GM21825 (cell line): ENCODE measurements at regions not wholly inside any gene's neighbourhood (a gene's known extent, or its start where the extent isn't known, plus 50 kb on each side); places are given as distances from the start of the nearest gene placed in this dataset.

Source experiments
- ATAC-seq: cut with Tn5 transposase; IDR thresholded peaks from one replicate; pipeline ENCODE4 v1.9.1; 2021; ENCODE audit warnings: mild to moderate bottlenecking, moderate library complexity; ENCODE audit not compliant: unreplicated experiment

DNA sequence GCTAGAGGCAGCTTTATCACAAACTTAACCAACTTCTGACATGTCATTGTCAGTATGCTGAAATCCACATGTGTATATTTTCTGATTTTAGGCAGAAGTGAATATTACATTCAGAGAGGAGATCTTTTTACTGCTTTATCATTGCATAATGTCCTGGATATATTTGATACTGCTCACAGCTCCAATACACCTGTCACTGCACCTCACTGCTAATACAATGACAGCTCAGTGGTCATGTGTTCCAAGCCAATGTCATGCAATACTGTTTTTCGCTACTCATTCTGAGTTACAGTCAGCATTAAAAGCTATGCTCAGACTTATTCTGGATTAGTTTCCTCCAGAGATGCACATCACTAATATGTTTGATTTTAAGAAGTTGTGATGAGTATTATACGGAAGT lies 1604.6 kb downstream of the HACE1 start:
- no peak for ATAC-seq

DNA sequence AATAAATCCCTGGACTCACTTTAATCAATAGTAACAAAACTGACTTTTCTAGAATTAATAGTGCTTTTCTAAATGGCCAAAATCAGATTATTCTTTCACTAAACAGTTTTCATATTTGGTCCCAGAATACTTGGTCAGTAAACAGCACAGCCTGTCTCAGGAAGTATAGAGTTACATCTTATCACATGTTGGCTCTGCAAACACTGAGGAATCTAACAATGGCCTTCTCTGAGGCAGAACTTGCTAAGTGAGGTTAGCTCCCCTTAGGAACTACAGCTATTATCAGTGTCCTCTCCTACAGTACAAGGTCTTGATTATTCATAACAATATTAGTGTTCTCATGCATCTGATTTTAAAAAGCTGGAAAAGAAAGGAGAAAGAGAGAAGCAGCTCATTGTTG lies 1622.8 kb downstream of the HACE1 start:
- no peak for ATAC-seq

DNA sequence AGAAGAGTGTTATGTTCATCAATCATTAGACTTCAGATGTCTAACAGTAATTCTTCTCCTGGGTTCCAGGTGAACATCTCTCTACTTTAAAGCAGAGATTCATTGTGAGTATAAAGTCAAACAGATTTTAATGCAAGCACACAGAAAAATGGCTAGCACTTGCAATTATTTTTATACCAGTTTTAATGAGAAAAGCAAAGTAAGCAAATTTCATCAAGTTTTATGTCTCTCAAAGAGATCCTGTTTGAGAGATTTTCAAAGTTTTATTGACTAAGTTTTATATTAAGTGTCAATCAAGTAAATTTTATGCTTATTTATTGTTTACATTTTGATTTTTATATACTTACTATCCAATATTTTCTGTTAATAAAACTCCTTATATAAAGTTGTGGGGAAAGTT lies 1628.5 kb downstream of the HACE1 start:
- ATAC-seq = no peak

DNA sequence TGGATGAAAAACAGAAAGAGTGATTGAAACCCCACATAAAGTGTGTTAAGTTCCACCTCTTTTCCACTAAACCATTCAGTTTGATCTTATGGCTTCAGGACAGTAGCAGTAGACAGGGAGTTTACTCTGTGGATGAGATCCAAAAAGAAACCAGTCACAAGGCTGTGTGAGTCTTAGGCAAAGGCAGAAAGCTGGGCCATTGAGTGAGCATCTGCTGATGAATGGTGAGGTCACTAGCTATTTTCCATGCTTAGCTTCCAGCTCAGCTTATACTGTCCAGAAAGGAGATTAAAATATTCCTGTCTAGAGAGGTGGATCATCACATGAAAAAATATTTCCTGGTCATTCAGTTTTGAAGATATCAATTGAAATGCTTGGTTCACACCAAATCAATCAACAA lies 1643.9 kb downstream of the HACE1 start:
- no peak for ATAC-seq

DNA sequence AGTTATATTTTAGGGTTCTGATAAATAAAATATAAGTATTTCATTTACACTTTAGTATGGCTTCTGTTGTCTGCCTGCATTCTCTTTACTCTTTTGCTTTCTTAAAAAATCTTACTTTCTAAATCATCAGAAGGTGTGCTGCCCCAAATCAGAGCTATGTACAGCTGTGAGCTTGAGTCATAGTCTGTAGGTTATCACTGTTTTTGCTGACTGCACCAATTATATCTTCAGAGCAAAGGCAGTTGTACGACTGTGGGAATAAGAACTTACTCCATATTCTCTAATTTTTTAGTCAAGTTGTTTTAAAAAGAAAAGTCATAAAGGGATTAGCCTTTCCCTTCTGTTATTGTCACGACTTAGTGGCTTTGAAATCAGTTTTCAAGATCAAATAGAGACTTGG lies 1649.0 kb downstream of the HACE1 start:
- no peak for ATAC-seq

DNA sequence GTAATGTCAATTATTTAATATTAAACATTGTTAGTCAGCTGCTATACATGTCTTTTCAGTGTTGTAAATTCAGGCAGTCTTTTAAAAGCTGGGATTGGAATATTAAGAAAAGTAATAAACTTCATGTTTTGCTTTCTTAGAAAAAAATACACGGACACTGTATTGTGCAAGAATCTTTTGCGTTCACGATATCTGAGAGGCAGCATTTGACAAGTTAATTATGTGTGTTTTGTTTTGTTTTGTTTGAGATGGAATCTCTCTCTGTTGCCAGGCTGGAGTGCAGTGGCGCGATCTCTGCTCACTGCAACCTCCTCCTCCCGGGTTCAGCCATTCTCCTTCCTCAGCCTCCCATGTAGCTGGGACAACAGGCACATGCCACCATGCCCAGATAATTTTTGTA lies 1661.3 kb downstream of the HACE1 start:
- no peak for ATAC-seq

DNA sequence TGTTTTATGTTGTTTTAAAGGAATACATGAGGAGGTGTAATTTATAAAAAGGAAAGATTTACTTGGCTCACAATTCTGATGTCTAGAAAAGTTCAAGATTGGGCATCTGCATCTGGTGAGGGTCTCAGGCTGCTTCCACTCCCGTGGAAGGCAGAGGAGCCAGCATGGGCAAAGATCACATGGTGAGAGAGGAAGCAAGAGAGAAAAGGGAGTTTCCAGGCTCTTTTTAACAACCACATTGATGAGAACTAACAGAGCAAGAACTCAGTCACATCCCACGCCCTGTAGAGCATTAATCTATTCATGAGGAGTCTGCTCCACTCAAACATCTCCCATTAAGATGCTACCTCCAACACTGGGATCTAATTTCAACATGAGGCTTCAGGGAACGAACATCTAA lies 1666.3 kb downstream of the HACE1 start:
- ATAC-seq = no peak

DNA sequence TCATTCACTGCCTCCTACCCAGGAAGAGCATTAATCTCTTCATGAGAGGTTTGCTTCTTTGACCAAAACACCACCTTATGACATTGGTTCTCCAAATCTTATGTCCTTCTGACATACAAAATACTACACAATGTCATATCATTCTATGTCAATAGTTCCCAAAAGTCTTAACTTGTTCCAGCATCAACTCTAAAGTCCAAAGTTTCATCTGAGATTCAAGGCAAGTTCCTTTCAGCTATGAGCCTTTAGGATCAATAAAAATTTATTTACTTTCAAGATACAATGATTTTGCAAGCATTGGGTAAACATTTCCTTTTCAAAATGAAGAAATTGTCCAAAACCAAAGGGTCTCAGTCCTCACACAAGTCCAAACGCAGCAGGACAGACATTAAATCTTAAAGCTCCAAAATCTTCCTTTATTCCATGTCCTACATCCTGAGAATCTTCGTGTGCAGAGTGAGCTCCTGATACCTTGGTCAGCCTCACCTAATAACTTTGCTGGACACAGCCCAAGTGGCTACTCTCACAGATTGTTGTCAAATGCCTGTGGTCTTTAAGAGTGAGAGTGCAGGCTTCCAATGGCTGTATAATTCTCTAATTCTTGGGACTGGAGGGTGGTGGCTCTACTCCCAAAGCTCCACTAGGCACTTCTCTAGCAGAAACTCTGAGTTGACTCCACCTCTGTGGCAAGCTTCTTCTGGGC lies 1668.2 kb downstream of the HACE1 start:
- no peak for ATAC-seq

DNA sequence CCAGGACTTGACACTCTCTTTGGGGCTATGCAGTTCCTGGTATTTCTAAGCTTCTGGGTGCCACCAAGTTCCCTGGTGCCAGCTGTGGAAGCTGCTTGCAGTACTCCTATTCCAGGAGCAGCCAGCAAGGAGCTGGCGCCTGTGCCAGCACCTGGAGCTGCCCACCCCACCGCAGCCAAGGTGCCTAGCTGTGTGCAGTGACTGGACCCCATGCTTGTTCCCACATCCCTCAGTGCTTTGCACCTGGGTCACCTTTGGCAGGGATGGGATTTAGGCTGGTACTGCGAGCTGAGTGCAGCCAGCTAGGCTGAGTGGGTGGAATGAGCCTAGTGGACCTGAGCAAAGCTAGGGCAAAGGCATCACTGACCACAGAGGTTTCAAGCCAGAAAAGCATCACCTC lies 1674.9 kb downstream of the HACE1 start:
- no peak for ATAC-seq

DNA sequence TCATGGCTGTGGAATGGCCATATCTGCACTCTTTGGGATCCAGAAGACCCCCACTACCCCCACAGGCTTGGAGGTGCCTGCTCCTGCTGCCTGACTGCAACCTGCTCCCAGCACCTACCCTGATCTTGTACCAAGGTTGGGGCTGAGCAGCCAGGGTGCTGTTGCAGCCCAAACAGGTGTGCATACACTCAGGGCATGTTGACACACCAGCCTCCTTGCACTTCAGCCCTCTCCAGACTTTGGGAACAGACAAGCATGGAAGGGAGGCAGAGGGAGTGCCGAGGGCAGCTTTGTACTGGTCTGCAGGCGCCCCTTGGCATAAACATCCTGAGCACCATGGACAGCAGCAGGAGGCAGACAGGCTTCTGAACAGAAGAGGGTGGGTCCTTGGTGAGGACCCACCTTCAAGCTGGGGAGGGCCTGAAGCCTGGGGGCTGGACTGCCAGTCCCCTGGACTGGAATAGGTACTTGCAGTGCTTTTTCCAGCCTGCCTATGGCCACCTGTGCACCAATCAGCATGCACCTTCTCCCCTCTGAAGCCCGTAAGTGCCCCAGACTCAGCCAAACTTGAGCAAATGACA lies 1675.8 kb downstream of the HACE1 start:
- no peak for ATAC-seq

DNA sequence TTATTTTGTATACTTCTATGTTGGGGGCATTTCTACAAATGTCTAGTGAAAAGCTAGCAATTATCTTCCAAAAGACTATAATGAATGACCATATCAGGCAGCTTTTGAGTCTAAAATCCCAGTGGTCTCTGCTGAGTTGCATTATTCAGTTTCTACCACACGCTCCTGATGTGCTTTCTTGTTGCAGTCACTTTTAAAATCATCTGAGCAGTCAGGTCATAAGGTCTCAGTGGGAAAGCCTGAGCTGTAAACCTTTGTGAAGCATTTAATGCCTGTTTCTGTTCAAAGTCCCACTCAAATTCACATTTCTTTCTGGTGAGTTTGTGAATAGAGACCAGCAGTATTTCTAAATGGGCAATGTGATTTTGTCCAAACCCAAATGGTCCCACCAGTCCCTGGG lies 1681.5 kb downstream of the HACE1 start:
- no peak for ATAC-seq

DNA sequence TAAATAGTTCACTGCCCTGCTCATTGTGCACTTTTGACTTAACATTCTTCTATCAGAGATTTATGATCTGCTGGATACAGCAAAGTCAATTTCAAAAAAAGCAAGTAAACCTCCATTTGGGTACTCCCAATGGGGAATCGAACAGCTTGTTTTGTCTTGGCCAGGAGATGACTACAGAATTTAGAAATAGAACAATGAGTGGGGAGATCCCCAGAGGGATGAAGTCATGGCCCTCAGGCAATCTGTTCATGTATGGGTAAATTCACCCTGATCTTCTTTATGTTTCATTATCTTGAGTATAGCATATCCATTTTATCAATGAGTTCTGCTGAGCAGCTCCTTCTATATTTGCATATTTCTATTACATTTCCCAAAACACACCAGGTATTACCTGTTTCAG lies 1681.9 kb downstream of the HACE1 start:
- no peak for ATAC-seq

DNA sequence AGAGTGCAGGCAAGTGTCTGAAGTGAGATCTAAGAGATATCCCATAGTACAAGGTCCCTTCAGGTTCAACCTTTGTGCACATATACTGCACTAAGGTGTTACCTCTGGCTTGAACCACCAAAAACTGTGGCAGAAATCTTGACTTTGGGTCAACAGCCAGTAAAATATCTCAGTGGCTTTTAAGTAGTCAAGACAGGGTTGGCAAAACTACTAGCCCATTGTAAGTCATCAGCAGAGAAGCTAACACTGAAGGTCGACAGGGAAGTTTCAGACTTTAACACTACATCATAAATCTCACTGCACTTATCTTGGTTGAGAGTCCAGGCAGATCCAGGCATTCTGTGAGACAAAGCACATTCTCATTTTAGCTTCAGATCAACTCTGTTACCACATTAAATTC lies 1684.7 kb downstream of the HACE1 start:
- ATAC-seq = no peak

DNA sequence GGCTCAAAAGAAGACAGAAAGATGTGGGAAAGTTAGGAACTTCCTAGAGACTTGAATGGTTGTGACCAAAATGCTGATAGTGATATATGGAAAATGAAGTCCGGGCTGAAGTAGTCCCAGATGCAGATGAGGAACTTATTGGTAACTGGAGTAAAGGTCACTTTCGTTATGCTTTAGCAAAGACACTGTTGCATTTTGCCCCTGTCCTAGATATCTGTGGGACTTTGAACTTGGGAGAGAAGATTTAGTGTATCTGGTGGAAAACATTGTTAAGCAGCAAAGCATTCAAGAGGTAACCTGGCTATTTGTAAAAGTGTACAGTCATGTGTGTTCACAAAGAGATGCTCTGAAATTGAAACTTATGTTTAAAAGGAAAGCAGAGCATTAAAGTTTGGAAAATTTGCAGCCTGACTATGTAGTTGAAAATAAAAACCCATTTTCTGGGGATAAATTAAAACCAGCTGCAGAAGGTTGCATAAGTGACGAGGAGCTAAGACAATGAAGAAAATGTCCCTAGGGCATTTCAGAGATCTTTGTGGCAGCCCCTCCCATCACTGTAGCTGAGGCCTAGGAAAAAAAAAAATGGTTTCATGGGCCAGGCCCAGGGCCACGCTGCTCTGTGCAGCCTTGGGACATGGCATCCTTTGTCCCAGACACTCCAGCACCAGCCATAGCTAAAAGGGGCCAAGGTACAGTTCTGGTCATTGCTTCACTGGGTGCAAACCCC lies 1692.2 kb downstream of the HACE1 start:
- no peak for ATAC-seq

DNA sequence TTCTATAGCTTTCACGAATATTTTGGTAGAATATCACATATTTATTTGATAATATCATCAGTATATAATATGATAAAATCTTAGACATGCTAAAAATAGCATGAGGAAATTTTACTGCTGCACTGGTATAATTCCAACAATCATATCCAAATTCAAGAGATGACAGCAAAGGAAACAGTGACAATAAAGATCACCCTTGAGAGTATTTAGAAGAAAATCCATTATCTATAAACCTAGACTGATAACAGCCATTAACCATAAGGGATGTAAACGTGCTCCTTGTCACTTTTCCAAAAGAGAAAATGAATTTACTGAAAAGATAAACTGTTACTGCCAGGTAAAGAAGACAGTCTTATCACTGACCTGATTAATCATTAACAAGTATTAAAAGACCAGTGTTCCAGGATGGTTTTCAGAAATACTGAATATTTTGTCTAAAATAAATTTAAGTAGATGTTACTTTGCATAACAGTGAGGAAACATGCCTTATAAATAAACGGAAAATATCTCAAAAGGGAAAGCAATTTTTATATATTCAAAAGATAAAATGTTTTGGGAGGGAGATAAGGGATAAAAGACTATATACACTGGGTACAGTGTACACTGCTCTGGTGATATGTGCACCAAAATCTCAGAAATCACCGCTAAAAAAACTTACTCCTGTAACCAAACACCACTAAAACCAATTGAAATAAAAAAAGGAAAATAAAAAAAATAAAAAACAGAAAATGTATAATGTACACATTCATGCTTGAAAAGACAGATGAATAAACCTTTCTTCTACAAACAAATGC lies 1704.7 kb downstream of the HACE1 start:
- no peak for ATAC-seq

DNA sequence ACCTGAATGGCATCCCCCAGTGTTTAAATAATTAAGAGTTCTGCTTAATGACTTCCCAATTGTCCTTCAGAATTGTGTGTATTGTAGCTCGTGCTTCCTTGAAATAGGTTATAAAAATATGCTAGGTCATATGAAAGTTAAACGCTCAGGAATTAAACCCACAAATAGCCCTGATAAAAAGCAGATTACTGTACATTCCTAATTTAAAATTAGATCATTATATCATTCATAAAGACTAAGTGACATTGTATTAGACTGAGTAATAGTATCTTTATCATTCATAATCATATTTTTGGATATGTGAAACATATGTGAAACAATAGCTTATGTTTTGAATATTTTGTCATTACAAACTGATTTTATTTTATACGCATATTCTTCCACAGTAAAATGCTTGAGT lies 1706.7 kb downstream of the HACE1 start:
- ATAC-seq = no peak

DNA sequence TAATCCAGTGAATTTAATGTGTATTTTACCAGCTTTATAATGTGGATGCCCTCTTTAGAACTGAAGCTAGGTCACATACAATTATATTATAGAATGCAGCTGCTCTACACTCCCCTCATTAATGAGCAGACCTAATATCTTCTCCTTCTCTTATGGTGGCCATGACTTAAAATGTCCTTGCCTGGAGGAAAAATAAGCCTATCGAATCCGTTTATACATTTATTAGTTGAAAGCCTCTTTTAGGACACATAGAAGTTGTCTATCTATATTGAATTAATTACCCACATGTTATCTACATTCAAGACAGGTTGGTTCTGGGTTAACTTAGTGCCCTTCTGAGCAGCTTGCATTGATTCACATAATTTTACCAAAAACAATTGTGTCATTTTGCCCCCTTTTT lies 1716.8 kb downstream of the HACE1 start:
- ATAC-seq = no peak

DNA sequence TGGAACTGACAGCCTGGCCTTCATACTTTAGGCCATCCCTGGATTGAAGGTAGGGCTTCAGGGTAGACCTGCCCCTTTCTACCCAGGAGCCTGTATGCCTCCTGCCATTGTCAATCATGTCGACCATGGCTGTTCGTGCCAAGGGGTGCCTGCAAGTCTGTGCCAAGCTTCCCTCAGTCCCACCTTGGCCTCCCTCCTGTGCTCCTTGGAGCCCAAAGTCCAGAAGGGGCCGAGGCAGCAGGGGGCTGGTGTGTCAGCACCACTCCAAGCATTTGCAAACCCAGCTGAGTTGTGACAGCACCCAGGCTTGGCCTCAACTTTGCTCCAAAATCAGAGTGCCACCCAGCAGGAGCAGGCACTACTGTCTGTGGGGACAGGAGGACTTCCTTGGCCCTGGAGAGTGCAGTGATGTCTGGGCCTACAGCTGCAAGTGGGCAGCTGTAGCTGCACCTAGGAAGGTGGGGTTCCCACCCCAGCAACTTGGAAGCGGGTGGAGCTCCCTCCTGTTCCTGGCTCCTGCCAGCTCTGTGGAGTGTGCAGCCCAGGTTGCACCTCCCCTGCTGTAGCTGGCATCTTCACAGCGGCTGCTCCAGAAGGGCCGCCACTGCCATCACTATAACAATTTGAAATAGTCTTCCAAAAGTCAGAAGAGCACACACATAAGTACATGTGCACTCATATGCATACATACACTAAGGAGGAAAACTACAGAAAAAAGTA lies 1719.3 kb downstream of the HACE1 start:
- no peak for ATAC-seq

DNA sequence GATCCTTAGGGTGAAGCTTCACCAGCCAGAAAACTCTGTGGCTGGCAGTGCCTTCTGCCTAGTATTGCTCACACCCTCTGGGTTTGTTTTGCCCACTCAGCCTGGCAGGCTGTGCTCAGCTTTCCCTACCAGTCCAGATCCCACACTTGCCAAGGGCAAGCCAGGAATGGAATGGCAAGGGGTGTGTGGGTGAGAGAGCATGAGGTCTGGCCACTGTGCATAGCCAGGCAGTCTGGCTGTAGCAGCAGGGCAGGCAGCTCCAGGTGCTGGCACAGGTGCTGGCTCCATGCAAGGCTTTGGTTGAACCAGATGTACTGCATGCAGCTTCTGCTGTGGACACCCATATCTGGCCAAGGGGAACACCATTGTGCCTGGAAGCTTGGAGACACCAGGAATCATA lies 1720.3 kb downstream of the HACE1 start:
- no peak for ATAC-seq

DNA sequence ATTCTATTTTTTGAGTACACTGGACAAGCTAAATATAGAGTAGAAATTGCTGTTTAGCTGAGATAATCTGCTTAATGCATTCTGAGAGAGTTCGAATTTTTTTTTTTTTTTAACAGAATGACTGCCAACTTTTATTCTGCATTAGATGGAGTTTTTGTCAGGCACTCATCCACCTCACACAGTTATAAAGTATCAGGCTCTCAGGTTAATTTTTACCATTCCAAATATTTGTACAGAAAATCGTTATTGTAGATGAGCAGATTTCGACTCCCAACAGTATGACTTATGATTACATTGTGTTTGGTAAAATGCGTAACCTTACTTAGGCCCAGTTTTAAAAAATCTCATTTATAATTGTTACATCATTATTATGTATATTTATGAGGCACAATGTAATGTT lies 1731.0 kb downstream of the GRIK2 start:
- no peak for ATAC-seq
